B cell (primary cell): ENCODE measurements at regions not wholly inside any gene's neighbourhood (a gene's known extent, or its start where the extent isn't known, plus 50 kb on each side); places are given as distances from the start of the nearest gene placed in this dataset.

Source experiments
- ATAC-seq: fragments of 200-7000 bp; cut with Tn5 transposase; one replicate; pipeline ENCODE4 v1.10.0; 2021; ENCODE audit warnings: low read depth, mild to moderate bottlenecking, moderate number of reproducible peaks, moderate library complexity
- CTCF ChIA-PET: fragments of 350-600 bp; sonication (Branson Sonifier 250); formaldehyde crosslinking; loops from one replicate; lab custom pipeline; 2021; ENCODE audit warnings: antibody characterized with exemption, inconsistent platforms; lab: Charles Lee
- POLR2A ChIA-PET: fragments of 350-600 bp; sonication (Branson Sonifier 250); formaldehyde crosslinking; loops from one replicate; lab custom pipeline; 2021; ENCODE audit warnings: antibody characterized with exemption; lab: Charles Lee
- DNase-seq: peaks from one replicate; pipeline ENCODE4 v3.0.0; 2013
- H2AFZ ChIP-seq: 2 replicates; pipeline ENCODE4 v1.6.1; 2012; ENCODE audit warnings: mild to moderate bottlenecking, low read depth, low read length; ENCODE audit not compliant: insufficient read depth, poor library complexity, severe bottlenecking
- H3K27ac ChIP-seq, 2 donors: 1 replicate in 1 of 2; 2 replicates in 1 of 2; pipeline ENCODE4 v1.5.1; 2012 to 2013; ENCODE audit warnings: low read length in 2 of 2, mild to moderate bottlenecking in 2 of 2, moderate library complexity in 1 of 2
- H3K27me3 ChIP-seq, 4 experiments: fragments of 200-600 bp in 1 of 4; sonication (generic) in 1 of 4; replicated peaks in 1 of 4; 1 replicate in 2 of 4; 2 replicates in 2 of 4; pipeline versions ENCODE4 v1.6.1 to v1.7.0; 2013 to 2016; ENCODE audit warnings: low read length in 3 of 4, mild to moderate bottlenecking in 2 of 4, mixed read lengths in 1 of 4, moderate library complexity in 1 of 4; ENCODE audit not compliant: insufficient read depth in 4 of 4, control insufficient read depth in 3 of 4; ENCODE audit errors: control extremely low read depth in 1 of 4
- H3K36me3 ChIP-seq, 2 experiments: replicated peaks in 1 of 2; 1 replicate in 1 of 2; 2 replicates in 1 of 2; pipeline versions ENCODE4 v1.6.1 to v1.7.1; 2013; ENCODE audit warnings: low read length in 1 of 2; ENCODE audit not compliant: insufficient read depth in 2 of 2, control insufficient read depth in 1 of 2; ENCODE audit errors: control extremely low read depth in 1 of 2, extremely low read depth in 1 of 2
- H3K4me1 ChIP-seq, 2 donors: fragments of 200-600 bp in 1 of 2; sonication (generic) in 1 of 2; 1 replicate in 1 of 2; 2 replicates in 1 of 2; pipeline versions ENCODE4 v1.5.1 to v1.6.1; 2013 to 2017; ENCODE audit warnings: low read length in 2 of 2; ENCODE audit not compliant: control insufficient read depth in 2 of 2, insufficient read depth in 2 of 2
- H3K4me2 ChIP-seq: replicated peaks from 2 replicates; pipeline ENCODE3; 2012; ENCODE audit warnings: mild to moderate bottlenecking, low read depth, low read length; ENCODE audit not compliant: poor library complexity, severe bottlenecking
- H3K4me3 ChIP-seq, 5 experiments: fragments of 200-600 bp in 1 of 5; sonication (generic) in 1 of 5; 1 replicate in 3 of 5; 2 replicates in 2 of 5; pipeline versions ENCODE4 v1.5.1 to v1.7.0; 2011 to 2016; ENCODE audit warnings: low read length in 4 of 5, mild to moderate bottlenecking in 4 of 5, low read depth in 2 of 5, control low read depth in 1 of 5, moderate library complexity in 1 of 5; ENCODE audit not compliant: insufficient read depth in 1 of 5; ENCODE audit errors: control extremely low read depth in 1 of 5, extremely low read depth in 1 of 5
- H3K79me2 ChIP-seq: fragments of 200-600 bp; sonication (generic); one replicate; pipeline ENCODE4 v1.6.0; 2016; ENCODE audit warnings: low read length; ENCODE audit not compliant: control insufficient read depth, insufficient read depth
- H3K9ac ChIP-seq: fragments of 200-600 bp; sonication (generic); 2 replicates; pipeline ENCODE4 v1.6.1; 2017; ENCODE audit warnings: mild to moderate bottlenecking, low read length, moderate library complexity
- H3K9me3 ChIP-seq, 3 donors: one replicate each; pipeline versions ENCODE4 v1.6.1 to v1.7.1; 2013; ENCODE audit warnings: low read length in 2 of 3; ENCODE audit not compliant: control insufficient read depth in 2 of 3, insufficient read depth in 1 of 3; ENCODE audit errors: control extremely low read depth in 1 of 3
- H4K20me1 ChIP-seq: 2 replicates; pipeline ENCODE4 v1.6.0; 2012; ENCODE audit warnings: mild to moderate bottlenecking, low read length; ENCODE audit not compliant: insufficient read depth, control insufficient read depth, poor library complexity, severe bottlenecking
- H3K27ac Mint-ChIP-seq: one replicate; pipeline ENCODE4 v1.8.0; 2021; ENCODE audit warnings: mixed read lengths
- H3K27me3 Mint-ChIP-seq: one replicate; pipeline ENCODE4 v1.8.0; 2021; ENCODE audit warnings: mixed read lengths
- H3K4me1 Mint-ChIP-seq: one replicate; pipeline ENCODE4 v1.8.0; 2021; ENCODE audit warnings: mixed read lengths
- H3K4me3 Mint-ChIP-seq: one replicate; pipeline ENCODE4 v1.8.0; 2021; ENCODE audit warnings: mixed read lengths
- H3K9me3 Mint-ChIP-seq: one replicate; pipeline ENCODE4 v1.8.0; 2022; ENCODE audit warnings: mixed read lengths; ENCODE audit not compliant: insufficient read depth
- CTCF ChIP-seq: fragments of 200-600 bp; IDR thresholded peaks from one replicate; pipeline ENCODE4 v1.8.0; 2022; ENCODE audit warnings: antibody characterized with exemption, mild to moderate bottlenecking
- EZH2 ChIP-seq: IDR thresholded peaks from 2 replicates; pipeline ENCODE4 v1.6.1; 2012; ENCODE audit warnings: borderline replicate concordance, low read depth, mild to moderate bottlenecking, moderate library complexity, low read length; ENCODE audit not compliant: insufficient read depth, poor library complexity, severe bottlenecking
- WGBS: methylation state at CpG from one replicate; pipeline ENCODE4 v1.1.5; 2013; ENCODE audit warnings: missing lambda C conversion rate; ENCODE audit not compliant: insufficient coverage; 5-methylcytosine and 5-hydroxymethylcytosine counted together
- intact Hi-C: fragments of 100-400 bp; cut with micrococcal nuclease; formaldehyde crosslinking; loops from one replicate; pipeline ENCODE4 v1.10.0; 2022

- no peak overlapping the region for H3K4me3 ChIP-seq
- no peaks in the 10 kb centered on the region for H3K27me3 Mint-ChIP-seq
- no peaks in the 10 kb centered on the region for H4K20me1 ChIP-seq
- no peak overlapping the region for H3K27ac Mint-ChIP-seq
- H3K9ac ChIP-seq, result no peak overlapping the region
- H2AFZ ChIP-seq, result no peak overlapping the region
- H3K9me3 ChIP-seq, result no peaks in the 10 kb centered on the region
- no peaks in the 10 kb centered on the region for H3K9me3 Mint-ChIP-seq
- TF ChIP-seq EZH2 (no peak), CTCF (no peak)
- CTCF ChIA-PET, result no interaction called here
- no peak for ATAC-seq
- no peak overlapping the region for H3K4me2 ChIP-seq
- no peak overlapping the region for H3K4me3 Mint-ChIP-seq
- no peak for DNase-seq
- 83% methylated on average over 2 of the region's 4 CpGs for WGBS
- no peak overlapping the region for H3K27ac ChIP-seq
- H3K36me3 ChIP-seq, result no peaks in the 10 kb centered on the region
- no peaks in the 10 kb centered on the region for H3K79me2 ChIP-seq
- intact Hi-C loops, result no loop called here
- POLR2A ChIA-PET, result no interaction called here
- H3K4me1 Mint-ChIP-seq, result no peaks in the 10 kb centered on the region
- no peaks in the 10 kb centered on the region for H3K4me1 ChIP-seq
- H3K27me3 ChIP-seq, result no peaks in the 10 kb centered on the region
Observed at GRCh38 chr4:162510115-162510514, 346.3 kb upstream of the FSTL5 start.

- intact Hi-C loops, result no loop called here
- no peak for TF ChIP-seq CTCF
- no peak for TF ChIP-seq EZH2
- ChIA-PET POLR2A (no interaction called here), CTCF (interaction anchor here (1.2 kb wide), 1 partner anchor 12 kb away, joined by 4 read pairs; no protein-coding TSS in a partner anchor)
- H3K9me3 Mint-ChIP-seq, result no peaks in the 10 kb centered on the region
- Histone ChIP-seq H4K20me1 (no peaks in the 10 kb centered on the region), H3K36me3 (no peaks in the 10 kb centered on the region), H3K4me3 (no peak overlapping the region), H2AFZ (no peak overlapping the region), H3K4me2 (no peak overlapping the region), H3K9me3 (no peaks in the 10 kb centered on the region), H3K27me3 (no peaks in the 10 kb centered on the region), H3K9ac (no peak overlapping the region), H3K27ac (no peak overlapping the region), H3K79me2 (no peaks in the 10 kb centered on the region), H3K4me1 (no peaks in the 10 kb centered on the region)
- no peak overlapping the region for H3K4me3 Mint-ChIP-seq
- H3K27ac Mint-ChIP-seq, result no peak overlapping the region
- WGBS, result no CpG with 5 or more reads among the region's 1 CpG
- no peak for DNase-seq
- H3K27me3 Mint-ChIP-seq, result no peaks in the 10 kb centered on the region
- H3K4me1 Mint-ChIP-seq, result no peaks in the 10 kb centered on the region
- no peak for ATAC-seq
Observed at GRCh38 chr4:162509333-162509732, 345.5 kb upstream of the FSTL5 start.
